Stimulated activated CD8-positive, alpha-beta memory T cell treated with anti-CD3 and anti-CD28 coated beads, Interleukin-12 subunit alpha, Interleukin-12 subunit beta, amount 100 ng/mL, for 1 hour (primary cell): ENCODE measurements at regions not wholly inside any gene's neighbourhood (a gene's known extent, or its start where the extent isn't known, plus 50 kb on each side); places are given as distances from the start of the nearest gene placed in this dataset.
"Not testable (repeated sequence)": the region's sequence is repeated elsewhere in the genome, so short reads cannot be mapped to it uniquely, and the experiment has no call there.

Experiments used
- DNase-seq: peaks from one replicate; pipeline ENCODE4 v3.0.0-alpha.2; 2020; ENCODE audit warnings: low read depth

DNA sequence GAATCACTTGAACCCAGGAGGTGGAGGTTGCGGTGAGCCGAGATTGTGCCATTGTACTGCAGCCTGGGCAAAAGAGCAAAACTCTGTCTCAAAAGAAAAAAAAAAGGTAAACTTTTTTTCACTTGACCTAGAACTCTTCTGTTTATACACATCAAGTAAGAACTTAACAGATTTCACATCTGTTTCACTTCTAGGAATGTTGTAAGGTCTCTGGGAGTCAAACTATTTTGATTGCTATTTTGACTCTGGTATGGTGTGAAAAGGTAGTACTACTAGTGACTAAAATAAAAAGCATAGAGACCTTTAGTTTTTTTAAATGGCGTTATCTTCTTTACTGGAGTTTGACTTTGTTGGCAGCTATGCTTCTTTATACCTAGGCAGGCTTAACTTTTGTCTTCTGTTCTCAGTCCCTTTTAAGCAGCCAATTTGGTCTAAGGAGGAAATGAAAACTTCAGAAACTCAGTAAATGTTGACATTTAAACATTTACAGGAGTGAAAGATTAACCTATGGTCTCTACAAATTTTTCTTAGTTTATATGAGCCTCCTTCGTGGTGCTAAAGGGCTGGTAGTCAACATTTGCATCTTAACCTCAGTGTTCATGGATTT is 84.7 kb downstream of the METTL2B start:
- DNase-seq: not testable (repeated sequence)

DNA sequence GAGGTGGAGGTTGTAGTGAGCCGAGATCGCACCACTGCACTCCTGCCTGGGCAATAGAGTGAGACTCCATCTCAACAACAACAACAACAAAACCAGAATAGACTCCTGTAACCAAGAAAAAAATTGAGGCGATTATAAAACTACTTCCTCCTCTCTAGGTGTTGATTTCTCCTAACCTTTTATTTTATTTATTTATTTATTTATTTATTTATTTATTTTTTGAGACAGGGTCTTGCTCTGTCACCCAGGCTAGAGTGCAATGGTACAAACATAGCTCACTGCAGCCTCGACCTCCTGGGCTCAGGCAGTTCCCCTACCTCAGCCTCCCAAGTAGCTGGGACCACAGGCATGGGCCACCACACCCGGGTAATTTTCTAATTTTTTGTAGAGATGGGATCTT is 86.2 kb downstream of the METTL2B start:
- not testable (repeated sequence) for DNase-seq

DNA sequence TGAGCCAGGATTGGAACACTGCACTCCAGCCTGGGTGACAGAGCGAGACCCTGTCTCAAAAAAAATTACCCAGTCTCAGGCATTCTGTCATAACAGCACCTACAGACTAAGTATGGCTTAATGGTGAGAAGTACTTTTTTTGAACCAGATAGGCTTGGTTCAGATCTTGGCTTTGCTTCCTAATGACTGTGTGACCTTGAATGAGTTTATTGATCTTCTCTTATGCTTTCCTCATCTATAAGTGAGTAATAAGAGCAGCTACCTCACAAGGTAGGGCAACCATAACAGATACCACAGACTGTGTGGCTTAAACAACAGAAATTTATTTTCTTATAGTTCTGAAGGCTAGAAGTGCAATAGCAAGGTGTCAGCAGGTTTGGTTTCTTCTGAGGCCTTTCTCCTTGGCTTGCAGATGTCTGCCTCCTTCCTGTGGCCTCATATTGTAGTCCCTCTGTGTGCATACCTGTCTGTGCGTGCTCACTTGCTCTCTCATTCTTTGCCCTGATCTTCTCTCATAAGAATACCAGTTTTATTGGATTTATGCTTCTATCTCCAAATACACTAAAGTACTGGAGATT is 87.7 kb downstream of the METTL2B start:
- not testable (repeated sequence) for DNase-seq

DNA sequence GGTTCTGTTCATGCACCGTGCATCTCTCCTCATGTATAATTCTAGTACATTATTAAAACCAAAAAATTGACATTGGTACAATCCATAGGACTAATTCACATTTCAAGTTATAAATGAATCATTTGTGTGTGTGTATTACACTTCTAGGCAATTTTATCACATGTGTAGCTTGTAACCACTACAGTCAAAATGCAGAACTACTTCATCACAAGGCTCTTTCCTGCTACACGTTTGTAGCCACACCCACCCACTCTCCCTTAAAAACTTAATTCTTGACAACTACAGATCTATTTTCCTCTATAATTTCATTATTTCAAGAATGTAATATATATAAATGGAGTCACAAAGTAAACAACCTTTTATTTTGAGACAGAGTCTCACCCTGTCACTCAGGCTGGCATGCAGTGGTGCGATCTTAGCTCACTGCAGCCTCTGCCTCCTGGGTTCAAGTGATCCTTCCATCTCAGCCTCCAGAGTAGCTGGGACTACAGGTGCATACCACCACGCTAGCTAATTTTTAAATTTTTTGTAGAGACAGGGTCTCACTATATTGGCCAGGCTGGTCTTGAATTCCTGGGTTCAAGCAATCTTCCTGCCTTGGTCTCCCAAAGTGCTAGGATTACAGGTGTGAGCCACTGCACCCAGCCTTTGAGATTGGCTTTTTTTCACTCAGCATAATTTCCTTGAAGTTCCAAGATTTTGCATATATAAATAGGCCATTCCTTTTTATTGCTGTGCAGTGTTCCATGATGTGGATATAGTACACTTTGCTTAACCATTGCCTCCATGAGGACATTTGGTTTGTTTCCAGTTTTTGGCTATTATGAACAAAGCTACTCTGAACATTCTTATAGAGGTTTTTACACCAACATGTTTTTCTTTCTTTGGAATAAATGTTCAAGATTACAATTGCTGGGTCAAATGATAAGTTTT is 88.7 kb downstream of the METTL2B start:
- not testable (repeated sequence) for DNase-seq

DNA sequence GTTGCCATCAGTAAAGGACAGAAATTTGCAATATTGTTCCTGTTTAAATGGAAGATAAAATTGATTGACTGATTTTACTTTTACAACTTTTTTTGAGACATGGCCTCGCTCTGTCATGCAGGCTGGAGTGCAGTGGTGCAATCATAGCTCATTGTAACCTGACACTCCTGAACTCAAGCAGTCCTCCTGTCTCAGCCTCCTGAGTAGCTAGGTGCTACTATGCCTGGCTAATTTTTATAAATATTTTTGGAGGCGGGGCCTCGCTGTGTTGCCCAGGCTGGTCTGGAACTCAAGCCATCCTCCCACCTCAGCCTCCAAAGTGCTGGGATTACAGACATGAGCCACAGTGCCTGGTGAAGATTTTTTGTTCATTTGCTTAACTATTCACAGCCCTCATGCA is 96.8 kb upstream of the GARIN1A start:
- not testable (repeated sequence) for DNase-seq

DNA sequence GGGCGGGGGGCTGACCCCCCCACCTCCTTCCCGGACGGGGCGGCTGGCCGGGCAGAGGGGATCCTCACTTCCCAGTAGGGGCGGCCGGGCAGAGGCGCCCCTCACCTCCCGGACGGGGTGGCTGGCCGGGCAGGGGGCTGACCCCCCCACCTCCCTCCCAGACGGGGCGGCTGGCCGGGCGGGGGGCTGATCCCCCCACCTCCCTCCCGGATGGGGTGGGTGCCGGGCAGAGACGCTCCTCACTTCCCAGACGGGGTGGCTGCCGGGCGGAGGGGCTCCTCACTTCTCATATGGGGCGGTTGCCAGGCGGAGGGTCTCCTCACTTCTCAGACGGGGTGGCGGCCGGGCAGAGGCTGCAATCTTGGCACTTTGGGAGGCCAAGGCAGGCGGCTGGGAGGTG is 95.1 kb upstream of the GARIN1A start:
- DNase-seq: not testable (repeated sequence)

DNA sequence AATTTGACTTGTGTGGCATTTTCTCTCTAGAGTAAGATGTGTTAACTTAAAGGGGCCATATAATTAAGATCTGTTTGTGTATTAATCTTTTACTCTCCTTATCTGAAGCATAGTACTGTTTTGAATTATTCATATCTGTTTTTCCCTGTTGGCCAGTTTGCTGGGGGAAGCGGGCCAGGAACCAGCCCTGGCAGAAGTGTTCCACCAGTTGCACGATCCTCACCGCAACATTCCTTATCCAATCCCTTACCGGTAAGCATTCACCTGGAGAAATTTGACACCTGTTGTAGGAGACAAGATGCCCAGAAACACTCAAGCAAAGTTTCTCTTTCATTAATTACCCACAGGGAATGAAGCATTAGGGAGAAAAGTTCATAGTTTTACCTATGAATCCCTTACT is 92.2 kb upstream of the GARIN1A start:
- not testable (repeated sequence) for DNase-seq

DNA sequence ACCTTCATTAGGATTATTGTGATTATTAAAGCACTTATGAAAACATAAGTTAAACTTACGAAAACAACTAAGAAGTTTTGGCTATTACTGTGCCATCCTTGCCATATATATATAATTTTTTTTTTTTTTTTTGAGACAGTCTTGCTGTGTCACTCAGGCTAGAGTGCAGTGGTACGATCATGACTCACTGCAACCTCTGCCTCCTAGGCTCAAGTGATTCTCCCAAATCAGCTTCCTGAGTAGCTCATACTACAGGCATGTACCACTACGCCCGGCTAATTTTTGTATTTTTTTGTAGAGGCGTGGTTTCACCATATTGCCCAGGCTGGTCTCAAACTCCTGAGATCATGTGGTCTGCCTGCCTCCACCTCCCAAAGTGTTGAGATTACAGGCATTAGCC is 91.0 kb upstream of the GARIN1A start:
- DNase-seq: not testable (repeated sequence)

DNA sequence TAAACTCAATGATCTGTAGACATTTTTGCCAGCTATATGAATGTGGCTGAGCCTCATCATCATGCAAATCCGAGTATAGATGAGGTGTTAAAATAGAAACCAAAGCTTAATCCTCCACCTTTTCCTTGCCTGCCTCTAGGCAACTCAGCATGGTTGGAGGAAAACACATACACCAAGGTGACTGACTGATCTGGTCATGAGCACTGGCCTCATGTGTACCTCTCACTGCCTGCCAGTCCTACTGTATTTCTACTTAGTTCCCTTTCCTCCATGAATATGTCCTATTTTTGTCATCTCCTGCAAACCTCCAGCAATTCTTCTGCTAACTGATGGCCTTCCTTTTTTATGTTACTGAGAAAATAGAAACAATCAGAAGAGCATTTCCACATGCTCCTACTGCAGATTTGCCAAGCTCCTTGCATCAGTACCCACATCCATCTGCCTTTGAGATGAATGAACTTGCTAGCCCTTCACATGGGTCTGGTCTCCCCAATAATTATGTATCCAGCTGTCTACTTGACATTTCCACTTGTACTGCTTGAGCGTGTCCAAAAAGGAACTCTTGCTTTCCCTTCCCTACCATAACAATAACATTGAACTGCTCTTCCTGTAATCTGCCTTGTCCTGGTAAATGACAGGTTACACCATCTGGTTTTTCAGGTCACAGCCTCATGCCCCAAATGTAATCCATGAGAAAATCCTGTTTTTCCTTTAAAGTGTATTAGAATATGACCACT is 90.1 kb upstream of the GARIN1A start:
- DNase-seq: not testable (repeated sequence)

DNA sequence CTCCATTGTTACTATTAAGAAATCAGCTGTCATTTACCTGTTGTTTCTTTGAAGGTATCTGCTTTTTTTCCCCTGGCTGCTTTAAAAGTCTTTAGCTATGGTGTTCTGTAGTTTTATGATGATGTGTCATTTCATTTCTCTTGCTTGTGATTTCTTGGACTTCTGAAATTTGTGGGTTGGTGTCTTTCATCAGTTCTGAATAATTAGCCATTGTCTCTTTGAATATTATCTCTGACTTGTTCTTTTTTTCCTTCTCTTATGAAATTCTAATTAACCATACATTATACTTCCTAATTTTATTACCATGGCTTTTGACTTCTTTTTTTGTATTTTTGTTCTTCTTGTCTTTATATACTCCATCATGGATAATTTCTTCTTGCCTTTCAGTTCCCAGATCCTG is 85.4 kb upstream of the GARIN1A start:
- DNase-seq: not testable (repeated sequence)

DNA sequence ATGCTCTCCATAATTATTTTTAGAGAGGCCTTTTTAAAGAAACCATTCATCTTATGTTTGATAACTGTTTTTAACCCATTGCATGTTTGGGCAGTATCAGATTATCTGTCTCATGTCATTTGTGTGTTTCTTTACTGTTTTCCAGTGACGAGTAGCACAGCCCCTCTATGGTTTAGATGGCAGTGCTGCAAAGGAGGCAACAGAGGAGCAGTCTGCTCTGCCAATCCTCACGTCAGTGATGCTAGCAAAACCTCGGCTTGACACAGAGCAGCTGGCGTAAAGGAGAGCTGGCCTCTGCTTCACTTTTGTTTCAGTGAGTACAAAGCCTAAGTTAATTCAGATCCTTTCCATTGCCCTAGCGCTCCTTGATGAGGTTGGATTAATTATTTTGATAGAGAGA is 80.4 kb upstream of the GARIN1A start:
- no peak for DNase-seq

DNA sequence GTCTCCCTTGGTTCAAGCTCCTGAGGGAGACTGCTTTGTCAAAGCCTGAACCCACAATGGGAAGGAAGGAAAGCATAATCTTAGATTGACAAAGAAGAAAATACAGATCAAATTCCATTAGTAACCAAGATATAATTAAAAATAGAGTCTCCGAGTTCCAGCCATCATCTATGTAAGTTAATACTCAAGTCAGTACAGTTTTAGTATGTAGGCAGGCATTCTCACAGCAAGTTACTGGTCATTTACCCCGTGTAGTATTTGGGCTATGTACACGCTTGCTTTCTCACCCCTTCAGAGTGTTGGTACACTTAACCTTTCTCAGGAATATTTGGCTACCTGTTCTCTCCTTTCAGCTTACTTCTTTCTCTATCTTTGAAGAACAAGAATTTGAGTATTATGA is 79.9 kb upstream of the GARIN1A start:
- not testable (repeated sequence) for DNase-seq

DNA sequence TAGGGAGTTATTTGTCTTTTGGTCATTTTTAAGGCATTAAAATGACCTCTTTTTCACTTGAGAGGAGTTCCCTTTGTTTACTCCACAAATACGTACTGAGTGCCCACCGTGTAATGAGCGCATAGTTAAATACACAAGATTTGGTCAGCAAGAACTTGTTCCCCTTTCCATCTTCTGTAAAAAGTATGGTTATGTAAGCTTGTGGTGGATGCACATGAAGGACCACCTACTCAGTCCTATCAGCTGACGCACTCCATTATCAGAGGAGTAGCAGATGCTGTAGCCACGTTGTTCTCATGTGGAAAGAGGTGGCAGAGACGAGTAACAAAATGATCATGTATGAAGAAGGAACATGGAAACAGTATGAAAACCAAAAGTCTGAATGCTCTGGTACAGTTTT is 78.0 kb upstream of the GARIN1A start:
- not testable (repeated sequence) for DNase-seq

DNA sequence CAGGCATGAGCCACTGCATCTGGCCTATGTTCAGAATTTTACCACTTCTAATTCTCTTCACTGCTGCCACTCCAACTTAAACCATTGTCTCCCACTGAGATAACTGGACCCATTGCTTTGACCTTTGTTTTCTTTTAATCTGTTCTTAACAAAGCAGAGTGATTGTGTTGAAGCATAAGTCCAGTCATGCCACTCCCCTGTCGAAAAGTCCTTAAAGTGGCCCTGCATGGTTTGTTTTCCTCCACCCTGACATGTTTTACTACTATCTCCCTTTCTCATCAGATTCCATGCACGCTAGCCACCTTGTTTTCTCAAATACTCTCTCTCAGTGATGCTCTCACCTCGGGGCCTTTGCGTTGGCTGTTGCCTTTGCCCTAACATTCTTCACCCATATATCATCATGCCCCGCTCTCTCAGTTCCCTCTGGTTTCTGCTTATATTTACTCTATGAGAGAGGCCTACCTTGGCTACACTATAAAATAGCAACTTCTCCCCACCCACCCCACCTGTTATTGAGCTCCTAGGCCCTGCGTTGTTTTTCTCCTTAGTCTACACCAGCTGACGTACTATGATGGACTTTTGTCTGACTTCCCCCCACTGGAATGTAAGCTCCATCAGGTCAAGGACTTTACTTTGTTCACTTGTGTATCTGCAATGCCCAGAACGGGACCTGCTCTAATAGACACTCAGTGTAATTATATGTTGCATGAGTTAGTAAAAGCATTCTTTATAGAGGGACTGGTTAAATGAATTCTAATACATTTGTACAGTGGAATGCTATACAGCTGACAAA is 75.6 kb upstream of the GARIN1A start:
- not testable (repeated sequence) for DNase-seq

DNA sequence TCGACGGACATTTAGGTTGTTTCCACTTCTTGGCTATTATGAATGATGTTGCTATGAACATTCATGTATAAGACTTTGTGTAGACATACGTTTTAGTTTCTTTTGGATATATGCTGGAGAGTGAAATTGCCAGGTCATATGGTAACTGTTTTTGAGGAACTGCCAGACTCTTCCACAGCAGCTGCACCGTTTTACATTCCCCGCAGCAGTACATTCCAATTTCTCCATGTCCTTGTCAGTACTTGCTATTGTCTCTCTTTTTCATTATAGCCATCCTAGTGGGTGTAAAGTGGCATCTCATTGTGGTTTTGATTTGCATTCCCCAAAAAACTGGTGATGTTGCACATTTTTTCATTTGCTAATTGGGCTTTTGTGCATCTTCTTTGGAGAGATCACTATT is 73.1 kb upstream of the GARIN1A start:
- DNase-seq: not testable (repeated sequence)

DNA sequence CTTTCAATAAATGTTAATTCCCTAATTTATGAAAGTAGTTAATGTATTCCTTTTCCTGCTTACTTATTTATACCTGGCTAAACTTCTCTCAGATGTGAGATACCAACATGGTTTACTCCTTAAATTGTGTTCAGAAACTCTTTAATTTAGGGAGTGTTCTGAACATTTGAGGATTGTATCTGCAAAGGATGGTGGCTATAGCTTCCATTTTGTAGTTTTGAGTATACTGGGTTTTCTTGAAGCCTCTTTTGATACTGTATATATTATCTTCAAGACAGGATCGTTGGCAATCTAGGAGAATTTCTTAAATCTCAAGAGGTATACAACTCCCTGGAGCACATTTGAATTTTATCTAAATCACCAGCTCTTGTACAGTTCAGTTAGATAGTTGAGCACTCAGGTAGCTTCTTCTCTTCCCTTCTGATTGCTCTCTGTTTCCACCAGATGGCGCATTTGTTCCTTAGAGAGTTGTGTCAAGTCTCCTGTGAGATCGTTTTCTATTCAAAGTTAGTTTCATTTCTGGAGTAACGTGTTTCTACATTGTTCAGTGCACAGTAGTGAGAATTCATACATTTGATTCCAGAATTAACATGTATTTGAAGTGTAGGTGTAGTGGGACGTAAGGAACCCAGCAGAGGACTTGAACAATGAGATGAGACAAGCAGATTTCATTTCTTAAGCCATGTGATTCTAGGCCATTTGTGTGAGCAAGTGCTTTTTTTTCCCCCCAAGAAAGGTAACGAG is 63.2 kb upstream of the GARIN1A start:
- peak; percentile 8 for DNase-seq

DNA sequence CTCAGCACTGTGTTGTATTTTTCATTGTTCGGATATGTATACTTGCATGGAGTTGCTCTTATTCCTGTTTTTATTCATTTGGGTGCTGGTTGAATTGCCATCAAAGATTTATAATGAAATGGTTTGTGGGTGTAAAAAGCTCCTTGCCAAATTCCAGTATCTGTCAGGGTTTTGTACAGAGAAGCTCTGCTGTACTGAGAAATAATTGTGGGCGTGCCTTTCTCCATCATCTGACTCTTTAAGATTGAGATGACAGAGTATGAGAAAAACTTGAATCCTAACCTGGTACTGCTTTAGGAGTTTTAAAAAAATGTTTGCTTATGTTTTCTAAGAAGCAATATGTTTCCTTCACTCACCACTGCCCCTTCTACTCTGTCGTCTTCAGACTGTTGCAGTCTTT is 58.7 kb upstream of the GARIN1A start:
- DNase-seq: not testable (repeated sequence)

DNA sequence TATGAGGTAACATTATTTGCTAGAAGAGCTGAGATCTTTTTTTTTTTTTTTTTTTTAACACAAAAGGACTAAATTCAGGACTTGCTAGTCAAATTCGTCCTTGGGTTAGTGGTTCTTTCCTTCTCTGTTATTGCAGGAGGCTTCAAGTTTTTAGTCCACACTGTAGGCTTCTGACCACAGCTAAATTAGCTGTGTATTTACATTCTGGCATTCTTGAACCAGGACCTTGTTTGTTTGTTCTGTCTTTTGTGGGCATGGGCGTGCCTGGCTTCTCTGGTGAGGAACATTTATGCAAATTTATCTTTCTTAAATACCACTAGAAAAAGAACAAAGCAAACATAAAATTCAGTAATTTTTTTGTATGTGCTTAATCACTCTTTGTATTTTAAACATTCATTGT is 57.3 kb upstream of the GARIN1A start:
- DNase-seq: not testable (repeated sequence)

DNA sequence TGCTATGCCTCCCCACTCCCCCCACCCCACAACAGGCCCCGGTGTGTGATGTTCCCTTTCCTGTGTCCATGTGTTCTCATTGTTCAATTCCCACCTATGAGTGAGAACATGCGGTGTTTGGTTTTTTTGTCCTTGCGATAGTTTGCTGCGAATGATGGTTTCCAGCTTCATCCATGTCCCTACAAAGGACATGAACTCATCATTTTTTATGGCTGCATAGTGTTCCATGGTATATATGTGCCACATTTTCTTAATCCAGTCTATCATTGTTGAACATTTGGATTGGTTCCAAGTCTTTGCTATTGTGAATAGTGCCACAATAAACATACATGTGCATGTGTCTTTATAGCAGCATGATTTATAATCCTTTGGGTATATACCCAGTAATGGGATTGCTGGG is 55.3 kb upstream of the GARIN1A start:
- not testable (repeated sequence) for DNase-seq
